ENCODE measurements at regions not wholly inside any gene's neighbourhood (a gene's known extent, or its start where the extent isn't known, plus 50 kb on each side); places are given as distances from the start of the nearest gene placed in this dataset.

DNA sequence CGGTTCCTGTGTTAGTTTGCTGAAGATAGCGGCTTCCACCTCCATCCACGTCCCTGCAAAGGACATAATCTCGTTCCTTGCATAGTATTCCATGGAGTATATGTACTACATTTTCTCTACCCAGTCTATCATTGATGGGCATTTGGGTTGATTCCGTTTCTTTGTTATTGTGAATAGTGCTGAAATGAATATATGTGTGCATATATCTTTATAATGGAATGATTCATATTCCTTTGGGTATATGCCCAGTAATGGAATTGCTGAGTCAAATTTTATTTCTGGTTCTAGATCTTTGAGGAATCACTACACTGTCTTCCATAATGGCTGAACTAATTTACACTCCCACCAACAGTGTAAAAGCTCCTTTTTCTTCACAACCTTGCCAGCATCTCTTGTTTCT lies 255.4 kb upstream of the CDH2 start:
- Histone ChIP-seq H3K4me3 (ENCODE audit: low read depth in 2 of 2, low read length in 2 of 2) (no peak overlapping the region), H3K27ac (ENCODE audit: low read length) (no peak overlapping the region), H3K27me3 (ENCODE audit: control insufficient read depth, insufficient read depth, low read length) (no peaks in the 10 kb centered on the region), H3K36me3 (ENCODE audit: control insufficient read depth, insufficient read depth, low read length) (no peaks in the 10 kb centered on the region), H3K9me3 (ENCODE audit: control insufficient read depth, insufficient read depth, low read depth, low read length) (no peaks in the 10 kb centered on the region), H3K4me1 (ENCODE audit: control insufficient read depth, insufficient read depth, low read length) (no peaks in the 10 kb centered on the region)
- in situ Hi-C loops (cut with HindIII; ENCODE audit: low pct_unique_long_range_greater_than_20kb, low sequenced_read_pairs) (no loop called here), intact Hi-C loops (cut with micrococcal nuclease; ENCODE audit: unreplicated experiment) (no loop called here)
- DNase-seq (ENCODE audit: low read depth, low spot score) (no peak), ATAC-seq (no peak)
- TF ChIP-seq POLR2AphosphoS5 (IDR thresholded peaks at IDR 0.05; ENCODE audit: low read depth, low read length) (no peak), TCF7L2 (IDR thresholded peaks at IDR 0.05; ENCODE audit: low read depth, low read length) (no peak), SIN3A (IDR thresholded peaks at IDR 0.05; ENCODE audit: borderline replicate concordance, insufficient read depth, low read depth, low read length) (no peak)
- TF ChIP-seq, protein P1, sequence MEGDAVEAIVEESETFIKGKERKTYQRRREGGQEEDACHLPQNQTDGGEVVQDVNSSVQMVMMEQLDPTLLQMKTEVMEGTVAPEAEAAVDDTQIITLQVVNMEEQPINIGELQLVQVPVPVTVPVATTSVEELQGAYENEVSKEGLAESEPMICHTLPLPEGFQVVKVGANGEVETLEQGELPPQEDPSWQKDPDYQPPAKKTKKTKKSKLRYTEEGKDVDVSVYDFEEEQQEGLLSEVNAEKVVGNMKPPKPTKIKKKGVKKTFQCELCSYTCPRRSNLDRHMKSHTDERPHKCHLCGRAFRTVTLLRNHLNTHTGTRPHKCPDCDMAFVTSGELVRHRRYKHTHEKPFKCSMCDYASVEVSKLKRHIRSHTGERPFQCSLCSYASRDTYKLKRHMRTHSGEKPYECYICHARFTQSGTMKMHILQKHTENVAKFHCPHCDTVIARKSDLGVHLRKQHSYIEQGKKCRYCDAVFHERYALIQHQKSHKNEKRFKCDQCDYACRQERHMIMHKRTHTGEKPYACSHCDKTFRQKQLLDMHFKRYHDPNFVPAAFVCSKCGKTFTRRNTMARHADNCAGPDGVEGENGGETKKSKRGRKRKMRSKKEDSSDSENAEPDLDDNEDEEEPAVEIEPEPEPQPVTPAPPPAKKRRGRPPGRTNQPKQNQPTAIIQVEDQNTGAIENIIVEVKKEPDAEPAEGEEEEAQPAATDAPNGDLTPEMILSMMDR (IDR thresholded peaks at IDR 0.05): no peak
- TF ChIP-seq, protein P2, sequence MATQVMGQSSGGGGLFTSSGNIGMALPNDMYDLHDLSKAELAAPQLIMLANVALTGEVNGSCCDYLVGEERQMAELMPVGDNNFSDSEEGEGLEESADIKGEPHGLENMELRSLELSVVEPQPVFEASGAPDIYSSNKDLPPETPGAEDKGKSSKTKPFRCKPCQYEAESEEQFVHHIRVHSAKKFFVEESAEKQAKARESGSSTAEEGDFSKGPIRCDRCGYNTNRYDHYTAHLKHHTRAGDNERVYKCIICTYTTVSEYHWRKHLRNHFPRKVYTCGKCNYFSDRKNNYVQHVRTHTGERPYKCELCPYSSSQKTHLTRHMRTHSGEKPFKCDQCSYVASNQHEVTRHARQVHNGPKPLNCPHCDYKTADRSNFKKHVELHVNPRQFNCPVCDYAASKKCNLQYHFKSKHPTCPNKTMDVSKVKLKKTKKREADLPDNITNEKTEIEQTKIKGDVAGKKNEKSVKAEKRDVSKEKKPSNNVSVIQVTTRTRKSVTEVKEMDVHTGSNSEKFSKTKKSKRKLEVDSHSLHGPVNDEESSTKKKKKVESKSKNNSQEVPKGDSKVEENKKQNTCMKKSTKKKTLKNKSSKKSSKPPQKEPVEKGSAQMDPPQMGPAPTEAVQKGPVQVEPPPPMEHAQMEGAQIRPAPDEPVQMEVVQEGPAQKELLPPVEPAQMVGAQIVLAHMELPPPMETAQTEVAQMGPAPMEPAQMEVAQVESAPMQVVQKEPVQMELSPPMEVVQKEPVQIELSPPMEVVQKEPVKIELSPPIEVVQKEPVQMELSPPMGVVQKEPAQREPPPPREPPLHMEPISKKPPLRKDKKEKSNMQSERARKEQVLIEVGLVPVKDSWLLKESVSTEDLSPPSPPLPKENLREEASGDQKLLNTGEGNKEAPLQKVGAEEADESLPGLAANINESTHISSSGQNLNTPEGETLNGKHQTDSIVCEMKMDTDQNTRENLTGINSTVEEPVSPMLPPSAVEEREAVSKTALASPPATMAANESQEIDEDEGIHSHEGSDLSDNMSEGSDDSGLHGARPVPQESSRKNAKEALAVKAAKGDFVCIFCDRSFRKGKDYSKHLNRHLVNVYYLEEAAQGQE (IDR thresholded peaks at IDR 0.05; ENCODE audit: insufficient read depth in 1 of 2, low read depth in 2 of 2, low read length in 1 of 2): no peak
- CTCF ChIA-PET: no interaction called here
- POLR2A ChIA-PET: no interaction called here
- BruUV-seq (replicated peaks): no TSS peak

DNA sequence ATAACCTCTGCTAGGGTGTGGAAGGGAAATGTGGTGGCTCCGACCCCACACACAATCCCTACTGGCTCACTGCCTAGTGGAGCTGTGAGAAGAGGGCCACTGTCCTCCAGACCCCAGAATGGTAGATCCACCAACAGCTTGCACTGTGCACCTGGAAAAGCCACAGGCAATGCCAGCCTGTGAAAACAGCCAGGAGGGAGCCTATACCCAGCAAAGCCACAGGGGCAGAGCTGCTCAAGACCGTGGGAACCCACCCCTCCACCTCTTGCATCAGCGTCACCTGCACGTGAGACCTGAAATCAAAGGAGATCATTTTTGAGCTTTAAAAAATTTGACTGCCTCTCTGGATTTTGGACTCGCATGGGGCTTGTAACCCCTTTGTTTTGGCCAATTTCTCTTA lies 249.0 kb upstream of the CDH2 start:
- ATAC-seq (no peak), DNase-seq (ENCODE audit: low read depth, low spot score) (no peak)
- Histone ChIP-seq H3K4me1 (ENCODE audit: control insufficient read depth, insufficient read depth, low read length) (no peaks in the 10 kb centered on the region), H3K27ac (ENCODE audit: low read length) (no peak overlapping the region), H3K27me3 (ENCODE audit: control insufficient read depth, insufficient read depth, low read length) (no peaks in the 10 kb centered on the region), H3K4me3 (ENCODE audit: low read depth in 2 of 2, low read length in 2 of 2) (no peak overlapping the region), H3K9me3 (ENCODE audit: control insufficient read depth, insufficient read depth, low read depth, low read length) (no peaks in the 10 kb centered on the region), H3K36me3 (ENCODE audit: control insufficient read depth, insufficient read depth, low read length) (no peaks in the 10 kb centered on the region)
- in situ Hi-C loops (cut with HindIII; ENCODE audit: low pct_unique_long_range_greater_than_20kb, low sequenced_read_pairs): no loop called here
- ChIA-PET POLR2A (no interaction called here), CTCF (no interaction called here)
- no TSS peak for BruUV-seq (replicated peaks)
- TF ChIP-seq POLR2AphosphoS5 (IDR thresholded peaks at IDR 0.05; ENCODE audit: low read depth, low read length) (no peak), TCF7L2 (IDR thresholded peaks at IDR 0.05; ENCODE audit: low read depth, low read length) (no peak), SIN3A (IDR thresholded peaks at IDR 0.05; ENCODE audit: borderline replicate concordance, insufficient read depth, low read depth, low read length) (no peak)
- TF ChIP-seq, protein P2 (IDR thresholded peaks at IDR 0.05; ENCODE audit: insufficient read depth in 1 of 2, low read depth in 2 of 2, low read length in 1 of 2): no peak
- TF ChIP-seq, protein P1 (IDR thresholded peaks at IDR 0.05): no peak
- intact Hi-C loops (cut with micrococcal nuclease; ENCODE audit: unreplicated experiment): no loop called here

Measured in Panc1 (cell line).